ENCODE measurements at regions not wholly inside any gene's neighbourhood (a gene's known extent, or its start where the extent isn't known, plus 50 kb on each side); places are given as distances from the start of the nearest gene placed in this dataset.
"Not testable (repeated sequence)": the region's sequence is repeated elsewhere in the genome, so short reads cannot be mapped to it uniquely, and the experiment has no call there.

- Histone ChIP-seq H3K4me1 (no peaks in the 10 kb centered on the region), H3K36me3 (no peaks in the 10 kb centered on the region), H3K9me3 (no peaks in the 10 kb centered on the region), H3K27ac (no peak overlapping the region), H3K27me3 (no peaks in the 10 kb centered on the region), H3K4me3 (no peak overlapping the region)
- no peak for TF ChIP-seq CTCF (IDR thresholded peaks at IDR 0.05)
- intact Hi-C loops (cut with DNase I) = no loop called here
- DNase-seq (ENCODE audit: low spot score in 2 of 2) = no peak
These were observed 90.1 kb upstream of the NPSR1 start for GRCh38 chr7:34567906-34568305.

GRCh38 chr7:34569975-34570699, 87.9 kb upstream of the NPSR1 start:
- H3K9me3 ChIP-seq = no peaks in the 10 kb centered on the region
- TF ChIP-seq CTCF (IDR thresholded peaks at IDR 0.05) = no peak
- no peak for DNase-seq (ENCODE audit: low spot score in 2 of 2)
- H3K36me3 ChIP-seq = no peaks in the 10 kb centered on the region
- no peaks in the 10 kb centered on the region for H3K4me1 ChIP-seq
- H3K27ac ChIP-seq = no peak overlapping the region
- H3K27me3 ChIP-seq = no peaks in the 10 kb centered on the region
- intact Hi-C loops (cut with DNase I) = no loop called here
- no peak overlapping the region for H3K4me3 ChIP-seq

- Histone ChIP-seq H3K4me1 (no peaks in the 10 kb centered on the region), H3K9me3 (no peaks in the 10 kb centered on the region), H3K27me3 (no peaks in the 10 kb centered on the region), H3K27ac (no peak overlapping the region), H3K36me3 (no peaks in the 10 kb centered on the region), H3K4me3 (no peak overlapping the region)
- intact Hi-C loops (cut with DNase I) = no loop called here
- no peak for TF ChIP-seq CTCF (IDR thresholded peaks at IDR 0.05)
- no peak for DNase-seq (ENCODE audit: low spot score in 2 of 2)
These were observed 83.0 kb upstream of the NPSR1 start for GRCh38 chr7:34575006-34575405.

- intact Hi-C loops (cut with DNase I); H3K4me3 ChIP-seq; H3K27me3 ChIP-seq; H3K4me1 ChIP-seq; H3K27ac ChIP-seq; H3K36me3 ChIP-seq; H3K9me3 ChIP-seq; DNase-seq (ENCODE audit: low spot score in 2 of 2): not testable (repeated sequence)
These were observed 80.1 kb upstream of the NPSR1 start for GRCh38 chr7:34577934-34578333.

GRCh38 chr7:34581698-34582097, 76.3 kb upstream of the NPSR1 start:
- H3K27me3 ChIP-seq; H3K9me3 ChIP-seq; H3K4me1 ChIP-seq; H3K4me3 ChIP-seq; H3K27ac ChIP-seq; intact Hi-C loops (cut with DNase I); DNase-seq (ENCODE audit: low spot score in 2 of 2); H3K36me3 ChIP-seq: not testable (repeated sequence)

- Histone ChIP-seq H3K4me1 (no peaks in the 10 kb centered on the region), H3K36me3 (no peaks in the 10 kb centered on the region), H3K4me3 (no peak overlapping the region), H3K9me3 (no peaks in the 10 kb centered on the region), H3K27ac (no peak overlapping the region), H3K27me3 (no peaks in the 10 kb centered on the region)
- intact Hi-C loops (cut with DNase I) = no loop called here
- no peak for DNase-seq (ENCODE audit: low spot score in 2 of 2)
- no peak for TF ChIP-seq CTCF (IDR thresholded peaks at IDR 0.05)
These were observed 73.5 kb upstream of the NPSR1 start for GRCh38 chr7:34584526-34584925.

- Histone ChIP-seq H3K9me3 (no peaks in the 10 kb centered on the region), H3K4me3 (no peak overlapping the region), H3K27me3 (no peaks in the 10 kb centered on the region), H3K4me1 (no peaks in the 10 kb centered on the region), H3K27ac (no peak overlapping the region), H3K36me3 (no peaks in the 10 kb centered on the region)
- intact Hi-C loops (cut with DNase I) = no loop called here
- TF ChIP-seq CTCF (IDR thresholded peaks at IDR 0.05) = no peak
- DNase-seq (ENCODE audit: low spot score in 2 of 2) = no peak
These were observed 61.1 kb upstream of the NPSR1 start for GRCh38 chr7:34596887-34597286.

Measured in ascending aorta (tissue), 2 donors.